B cell (primary cell): ENCODE measurements at regions not wholly inside any gene's neighbourhood (a gene's known extent, or its start where the extent isn't known, plus 50 kb on each side); places are given as distances from the start of the nearest gene placed in this dataset.

ENCODE experiments used
- ATAC-seq: fragments of 200-7000 bp; cut with Tn5 transposase; one replicate; pipeline ENCODE4 v1.10.0; 2021; ENCODE audit warnings: low read depth, mild to moderate bottlenecking, moderate number of reproducible peaks, moderate library complexity
- CTCF ChIA-PET: fragments of 350-600 bp; sonication (Branson Sonifier 250); formaldehyde crosslinking; loops from one replicate; lab custom pipeline; 2021; ENCODE audit warnings: antibody characterized with exemption, inconsistent platforms; lab: Charles Lee
- POLR2A ChIA-PET: fragments of 350-600 bp; sonication (Branson Sonifier 250); formaldehyde crosslinking; loops from one replicate; lab custom pipeline; 2021; ENCODE audit warnings: antibody characterized with exemption; lab: Charles Lee
- DNase-seq: peaks from one replicate; pipeline ENCODE4 v3.0.0; 2013
- H2AFZ ChIP-seq: 2 replicates; pipeline ENCODE4 v1.6.1; 2012; ENCODE audit warnings: mild to moderate bottlenecking, low read depth, low read length; ENCODE audit not compliant: insufficient read depth, poor library complexity, severe bottlenecking
- H3K27ac ChIP-seq, 2 donors: 1 replicate in 1 of 2; 2 replicates in 1 of 2; pipeline ENCODE4 v1.5.1; 2012 to 2013; ENCODE audit warnings: low read length in 2 of 2, mild to moderate bottlenecking in 2 of 2, moderate library complexity in 1 of 2
- H3K27me3 ChIP-seq, 4 experiments: fragments of 200-600 bp in 1 of 4; sonication (generic) in 1 of 4; replicated peaks in 1 of 4; 1 replicate in 2 of 4; 2 replicates in 2 of 4; pipeline versions ENCODE4 v1.6.1 to v1.7.0; 2013 to 2016; ENCODE audit warnings: low read length in 3 of 4, mild to moderate bottlenecking in 2 of 4, mixed read lengths in 1 of 4, moderate library complexity in 1 of 4; ENCODE audit not compliant: insufficient read depth in 4 of 4, control insufficient read depth in 3 of 4; ENCODE audit errors: control extremely low read depth in 1 of 4
- H3K36me3 ChIP-seq, 2 experiments: replicated peaks in 1 of 2; 1 replicate in 1 of 2; 2 replicates in 1 of 2; pipeline versions ENCODE4 v1.6.1 to v1.7.1; 2013; ENCODE audit warnings: low read length in 1 of 2; ENCODE audit not compliant: insufficient read depth in 2 of 2, control insufficient read depth in 1 of 2; ENCODE audit errors: control extremely low read depth in 1 of 2, extremely low read depth in 1 of 2
- H3K4me1 ChIP-seq, 2 donors: fragments of 200-600 bp in 1 of 2; sonication (generic) in 1 of 2; 1 replicate in 1 of 2; 2 replicates in 1 of 2; pipeline versions ENCODE4 v1.5.1 to v1.6.1; 2013 to 2017; ENCODE audit warnings: low read length in 2 of 2; ENCODE audit not compliant: control insufficient read depth in 2 of 2, insufficient read depth in 2 of 2
- H3K4me2 ChIP-seq: replicated peaks from 2 replicates; pipeline ENCODE3; 2012; ENCODE audit warnings: mild to moderate bottlenecking, low read depth, low read length; ENCODE audit not compliant: poor library complexity, severe bottlenecking
- H3K4me3 ChIP-seq, 5 experiments: fragments of 200-600 bp in 1 of 5; sonication (generic) in 1 of 5; 1 replicate in 3 of 5; 2 replicates in 2 of 5; pipeline versions ENCODE4 v1.5.1 to v1.7.0; 2011 to 2016; ENCODE audit warnings: low read length in 4 of 5, mild to moderate bottlenecking in 4 of 5, low read depth in 2 of 5, control low read depth in 1 of 5, moderate library complexity in 1 of 5; ENCODE audit not compliant: insufficient read depth in 1 of 5; ENCODE audit errors: control extremely low read depth in 1 of 5, extremely low read depth in 1 of 5
- H3K79me2 ChIP-seq: fragments of 200-600 bp; sonication (generic); one replicate; pipeline ENCODE4 v1.6.0; 2016; ENCODE audit warnings: low read length; ENCODE audit not compliant: control insufficient read depth, insufficient read depth
- H3K9ac ChIP-seq: fragments of 200-600 bp; sonication (generic); 2 replicates; pipeline ENCODE4 v1.6.1; 2017; ENCODE audit warnings: mild to moderate bottlenecking, low read length, moderate library complexity
- H3K9me3 ChIP-seq, 3 donors: one replicate each; pipeline versions ENCODE4 v1.6.1 to v1.7.1; 2013; ENCODE audit warnings: low read length in 2 of 3; ENCODE audit not compliant: control insufficient read depth in 2 of 3, insufficient read depth in 1 of 3; ENCODE audit errors: control extremely low read depth in 1 of 3
- H4K20me1 ChIP-seq: 2 replicates; pipeline ENCODE4 v1.6.0; 2012; ENCODE audit warnings: mild to moderate bottlenecking, low read length; ENCODE audit not compliant: insufficient read depth, control insufficient read depth, poor library complexity, severe bottlenecking
- H3K27ac Mint-ChIP-seq: one replicate; pipeline ENCODE4 v1.8.0; 2021; ENCODE audit warnings: mixed read lengths
- H3K27me3 Mint-ChIP-seq: one replicate; pipeline ENCODE4 v1.8.0; 2021; ENCODE audit warnings: mixed read lengths
- H3K4me1 Mint-ChIP-seq: one replicate; pipeline ENCODE4 v1.8.0; 2021; ENCODE audit warnings: mixed read lengths
- H3K4me3 Mint-ChIP-seq: one replicate; pipeline ENCODE4 v1.8.0; 2021; ENCODE audit warnings: mixed read lengths
- H3K9me3 Mint-ChIP-seq: one replicate; pipeline ENCODE4 v1.8.0; 2022; ENCODE audit warnings: mixed read lengths; ENCODE audit not compliant: insufficient read depth
- CTCF ChIP-seq: fragments of 200-600 bp; IDR thresholded peaks from one replicate; pipeline ENCODE4 v1.8.0; 2022; ENCODE audit warnings: antibody characterized with exemption, mild to moderate bottlenecking
- EZH2 ChIP-seq: IDR thresholded peaks from 2 replicates; pipeline ENCODE4 v1.6.1; 2012; ENCODE audit warnings: borderline replicate concordance, low read depth, mild to moderate bottlenecking, moderate library complexity, low read length; ENCODE audit not compliant: insufficient read depth, poor library complexity, severe bottlenecking
- WGBS: methylation state at CpG from one replicate; pipeline ENCODE4 v1.1.5; 2013; ENCODE audit warnings: missing lambda C conversion rate; ENCODE audit not compliant: insufficient coverage; 5-methylcytosine and 5-hydroxymethylcytosine counted together
- intact Hi-C: fragments of 100-400 bp; cut with micrococcal nuclease; formaldehyde crosslinking; loops from one replicate; pipeline ENCODE4 v1.10.0; 2022

- Mint-ChIP-seq H3K4me3 (no peak overlapping the region), H3K9me3 (peaks cover 4% of the 10 kb centered on the region), H3K27me3 (no peaks in the 10 kb centered on the region), H3K4me1 (no peaks in the 10 kb centered on the region), H3K27ac (no peak overlapping the region)
- intact Hi-C loops, result no loop called here
- Histone ChIP-seq H3K36me3 (no peaks in the 10 kb centered on the region), H3K79me2 (no peaks in the 10 kb centered on the region), H3K4me1 (no peaks in the 10 kb centered on the region), H3K4me2 (no peak overlapping the region), H3K4me3 (no peak overlapping the region), H3K9me3 (no peaks in the 10 kb centered on the region), H4K20me1 (no peaks in the 10 kb centered on the region), H3K27me3 (no peaks in the 10 kb centered on the region), H3K9ac (no peak overlapping the region), H2AFZ (no peak overlapping the region), H3K27ac (no peak overlapping the region)
- ATAC-seq (no peak), DNase-seq (no peak)
- CTCF ChIA-PET, result no interaction called here
- POLR2A ChIA-PET, result no interaction called here
- 50% methylated on average over 2 of the region's 2 CpGs for WGBS
- TF ChIP-seq EZH2 (no peak), CTCF (no peak)
Observed at GRCh38 chrX:63963095-63963784, 178.2 kb upstream of the ARHGEF9 start.

- WGBS, result no CpG with 5 or more reads among the region's 1 CpG
- DNase-seq (no peak), ATAC-seq (no peak)
- TF ChIP-seq EZH2, result no peak
- no peak for TF ChIP-seq CTCF
- intact Hi-C loops, result no loop called here
- no peak overlapping the region for H3K27ac ChIP-seq
- no peaks in the 10 kb centered on the region for H3K36me3 ChIP-seq
- no peaks in the 10 kb centered on the region for H3K4me1 ChIP-seq
- H3K4me3 ChIP-seq, result no peak overlapping the region
- H3K27me3 ChIP-seq, result no peaks in the 10 kb centered on the region
- no peaks in the 10 kb centered on the region for H4K20me1 ChIP-seq
- no peak overlapping the region for H3K9ac ChIP-seq
- H3K4me1 Mint-ChIP-seq, result no peaks in the 10 kb centered on the region
- no peaks in the 10 kb centered on the region for H3K9me3 ChIP-seq
- ChIA-PET POLR2A (no interaction called here), CTCF (no interaction called here)
- no peak overlapping the region for H3K4me2 ChIP-seq
- H3K9me3 Mint-ChIP-seq, result peaks cover 6% of the 10 kb centered on the region
- no peaks in the 10 kb centered on the region for H3K27me3 Mint-ChIP-seq
- H2AFZ ChIP-seq, result no peak overlapping the region
- no peak overlapping the region for H3K27ac Mint-ChIP-seq
- H3K4me3 Mint-ChIP-seq, result no peak overlapping the region
- no peaks in the 10 kb centered on the region for H3K79me2 ChIP-seq
Observed at GRCh38 chrX:63961964-63962363, 176.9 kb upstream of the ARHGEF9 start.
